ENCODE measurements at regions not wholly inside any gene's neighbourhood (a gene's known extent, or its start where the extent isn't known, plus 50 kb on each side); places are given as distances from the start of the nearest gene placed in this dataset.

DNA sequence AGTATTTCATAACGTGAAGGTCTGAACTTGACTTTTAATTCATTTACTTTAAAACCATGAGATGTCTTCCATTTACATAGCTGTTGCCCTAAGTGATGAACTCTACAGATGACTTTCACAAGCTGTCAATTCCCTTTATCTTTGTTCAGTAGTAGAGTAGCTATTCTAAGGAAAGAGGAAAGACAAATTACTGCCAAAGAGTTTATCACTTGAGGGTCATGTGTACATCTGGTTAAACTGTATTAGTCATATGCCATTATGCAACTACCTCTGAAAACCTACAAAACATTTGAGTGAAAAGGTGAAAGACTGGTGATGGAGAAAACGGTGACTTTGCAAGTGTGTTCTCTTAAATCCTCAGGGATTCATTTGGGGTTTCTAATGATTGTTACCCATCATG lies 763.9 kb downstream of the TMEM182 start:
- no peak for FAIRE-seq

DNA sequence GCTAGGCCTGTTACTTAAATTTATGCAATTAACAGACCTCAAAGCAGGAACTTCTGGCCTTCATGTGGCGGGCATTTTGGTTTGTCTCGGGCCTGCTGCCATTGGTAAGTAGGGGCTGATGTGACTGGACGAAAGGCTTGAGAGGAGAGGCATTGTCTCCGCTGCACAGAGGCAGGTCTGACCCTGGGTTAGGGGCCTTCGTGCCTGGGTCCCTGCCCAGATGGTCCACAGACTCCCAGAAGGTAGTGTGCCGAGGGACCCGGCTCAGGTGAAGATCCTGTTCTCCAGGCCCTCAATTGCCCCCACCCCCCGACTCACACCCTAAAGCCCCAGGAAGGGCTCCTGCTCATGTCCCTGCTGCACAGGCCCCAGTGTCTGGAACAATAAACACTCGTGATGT lies 764.9 kb downstream of the TMEM182 start:
- FAIRE-seq = no peak

DNA sequence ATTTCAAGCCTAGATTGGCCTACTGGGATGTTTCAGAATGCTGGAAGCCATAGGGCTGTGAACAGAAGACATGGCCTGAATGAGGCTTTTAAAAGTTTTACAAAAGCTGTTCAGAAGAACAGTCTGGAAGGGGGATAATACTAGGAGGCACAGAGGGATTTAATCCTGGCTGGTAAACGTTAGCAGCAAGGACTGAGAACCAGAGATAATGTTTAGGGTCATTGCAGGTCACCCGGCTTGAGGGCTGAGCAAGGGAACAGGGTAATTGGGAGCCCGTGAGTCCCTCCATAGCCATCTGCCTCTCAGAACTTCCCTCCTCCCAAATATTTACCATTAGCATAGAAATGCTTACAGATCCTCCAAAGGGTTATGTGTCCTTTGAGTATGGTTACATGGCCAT lies 765.4 kb downstream of the TMEM182 start:
- FAIRE-seq = no peak

DNA sequence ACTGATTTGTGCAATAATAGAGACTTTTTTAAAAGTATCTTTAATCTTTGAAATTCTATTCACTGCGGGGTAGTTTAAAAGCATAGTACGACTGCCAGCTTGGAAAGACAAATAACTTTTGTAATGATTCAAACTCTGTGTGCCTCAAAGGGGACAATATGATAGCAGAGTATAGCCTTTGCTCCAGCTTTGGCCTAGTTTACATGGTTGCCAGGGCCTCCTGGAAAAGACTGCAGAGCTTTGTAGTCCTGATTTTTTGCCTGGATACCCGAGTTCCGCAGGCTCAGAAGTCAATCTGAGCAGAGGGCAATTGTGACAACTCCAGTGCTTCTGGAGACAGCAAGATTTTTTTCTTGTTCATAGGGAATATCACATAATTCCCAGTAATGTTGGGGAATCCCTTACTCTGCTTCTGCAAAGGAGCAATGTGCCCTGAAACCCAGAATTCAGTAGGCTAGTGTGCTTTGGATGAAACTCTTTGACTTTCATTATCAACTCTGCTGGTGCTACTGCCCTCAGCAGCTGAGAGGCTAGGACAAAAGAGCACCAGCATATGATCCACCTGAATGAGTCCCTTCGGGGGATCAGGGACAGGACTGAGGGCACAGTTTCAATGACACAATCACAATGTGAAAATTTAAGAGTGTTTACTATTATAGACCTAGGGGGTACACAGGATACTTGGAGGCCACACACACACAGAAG lies 768.1 kb downstream of the TMEM182 start:
- no peak for FAIRE-seq

DNA sequence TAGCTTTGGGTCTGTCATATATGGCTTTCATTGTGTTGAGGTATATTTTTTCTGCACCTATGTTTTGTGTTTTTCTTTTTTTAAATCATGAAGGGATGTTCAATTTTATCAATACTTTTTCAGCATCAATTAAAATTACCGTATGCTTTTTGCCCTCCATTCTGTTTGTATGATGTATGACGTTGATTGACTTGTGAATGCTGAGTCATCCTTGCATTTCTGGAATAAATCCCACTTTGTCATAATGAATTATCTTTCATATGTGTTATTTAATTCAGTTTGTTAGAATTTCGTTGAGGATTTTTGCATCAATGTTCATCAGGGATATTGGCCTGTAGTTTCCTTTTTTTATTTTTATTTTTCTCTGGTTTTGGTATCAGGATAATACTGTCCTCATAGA lies 790.9 kb downstream of the TMEM182 start:
- no peak for FAIRE-seq

DNA sequence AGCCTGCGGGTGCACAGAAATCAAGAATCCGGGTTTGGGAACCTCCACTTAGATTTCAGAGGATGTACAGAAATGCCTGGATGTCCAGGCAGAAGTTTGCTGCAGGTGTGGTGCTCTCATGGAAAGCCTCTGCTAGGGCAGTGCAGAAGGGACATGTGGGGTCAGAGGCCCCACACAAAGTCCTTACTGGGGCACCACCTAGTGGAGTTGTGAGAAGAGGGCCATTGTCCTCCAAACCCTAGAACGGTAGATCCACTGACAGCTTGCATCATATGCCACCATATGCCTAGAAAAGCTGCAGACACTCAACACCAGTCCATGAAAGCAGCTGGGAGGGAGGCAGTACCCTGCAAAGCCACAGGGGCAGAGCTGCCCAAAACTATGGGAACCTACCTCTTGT lies 833.0 kb downstream of the TMEM182 start:
- FAIRE-seq = no peak

DNA sequence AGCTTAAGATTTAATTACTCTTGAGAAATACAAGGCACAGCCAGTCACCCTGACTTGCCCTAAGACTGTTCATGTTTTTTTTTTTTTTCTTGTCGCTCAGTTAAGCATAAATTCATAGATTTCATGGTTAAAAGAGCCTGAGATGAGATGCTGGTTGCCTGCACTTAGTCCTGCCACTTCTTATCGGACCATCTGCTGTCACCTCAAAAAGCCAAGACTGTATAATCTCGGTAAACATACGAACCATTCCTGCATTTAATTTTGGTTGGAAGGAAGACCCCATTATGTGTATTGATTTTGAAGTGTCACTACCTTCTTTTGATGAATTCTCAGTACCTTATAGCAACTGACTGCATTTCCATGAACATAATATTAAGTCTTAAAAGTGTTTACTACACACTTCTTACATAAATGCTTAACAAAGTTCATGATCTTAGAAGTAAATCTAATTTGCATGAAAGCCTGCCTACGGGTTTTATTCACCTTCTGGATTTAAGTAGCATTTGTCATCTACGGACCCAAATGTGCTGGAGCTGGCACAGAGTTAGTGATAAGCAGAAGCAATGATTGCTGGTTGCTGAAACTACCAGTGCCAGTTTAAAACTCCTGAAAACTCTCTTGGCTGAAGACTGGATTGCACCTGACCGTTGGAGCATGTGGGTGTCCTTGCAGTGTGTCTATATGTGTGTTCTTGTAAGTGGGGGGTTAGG lies 843.4 kb downstream of the TMEM182 start:
- FAIRE-seq = no peak

DNA sequence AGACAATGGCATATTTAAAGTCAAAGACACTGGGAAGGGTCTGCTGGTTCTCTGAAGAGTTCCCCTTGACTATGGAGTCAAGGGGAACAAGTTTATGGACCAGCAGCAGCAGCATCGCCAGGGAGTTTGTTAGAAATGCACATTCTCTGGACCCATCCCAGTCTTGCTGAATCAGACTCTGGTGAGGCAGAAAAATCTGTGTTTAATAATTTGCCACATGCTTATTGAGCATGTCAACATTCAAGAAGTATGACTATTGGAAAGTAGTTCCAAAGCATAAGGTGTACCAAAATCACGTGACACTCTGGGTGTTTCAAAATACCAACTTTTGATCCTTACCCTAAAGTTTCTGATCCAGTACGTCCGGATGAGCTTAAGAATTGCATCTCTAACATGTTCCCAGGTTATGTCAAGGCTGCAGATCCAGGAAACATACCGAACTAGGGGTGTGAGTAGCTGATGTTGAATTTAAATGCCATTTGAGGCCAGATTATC lies 853.8 kb downstream of the TMEM182 start:
- FAIRE-seq = no peak

DNA sequence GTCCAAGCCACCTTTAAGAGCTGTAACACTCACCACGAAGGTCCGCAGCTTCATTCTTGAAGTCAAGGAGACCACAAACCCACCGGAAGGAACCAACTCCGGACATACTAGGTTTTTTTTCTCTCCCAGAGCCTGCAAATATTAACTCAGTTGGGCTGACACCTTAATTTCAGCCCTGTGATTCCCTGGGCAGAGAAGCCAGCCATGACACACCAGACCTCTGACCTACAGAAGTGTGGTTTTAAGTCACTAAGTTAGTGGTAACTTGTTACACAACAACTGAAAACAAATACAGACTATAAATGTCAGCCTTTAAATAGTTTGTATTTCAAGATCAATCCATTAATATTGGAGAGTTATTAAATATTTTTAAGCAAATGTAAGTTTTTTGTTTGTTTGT lies 855.1 kb downstream of the TMEM182 start:
- no peak for FAIRE-seq

DNA sequence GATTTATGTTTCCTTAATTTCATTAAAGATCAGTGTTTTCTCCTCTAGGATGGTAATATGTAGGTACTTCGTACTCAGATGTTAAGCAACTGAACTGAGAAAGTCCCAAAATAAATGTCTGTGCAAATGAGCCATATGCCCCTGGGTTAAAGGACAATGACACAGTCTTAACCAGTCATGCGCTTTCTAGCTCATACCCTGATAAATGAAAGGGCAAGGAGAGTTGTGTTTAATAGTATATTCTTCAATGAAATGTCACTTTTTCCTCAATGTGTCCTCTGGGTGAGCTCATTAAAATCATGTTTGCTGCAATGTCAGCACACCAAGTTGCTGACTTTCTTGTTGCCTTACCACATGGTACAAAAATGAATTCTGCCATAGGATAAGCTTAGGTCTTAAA lies 856.3 kb downstream of the TMEM182 start:
- no peak for FAIRE-seq

DNA sequence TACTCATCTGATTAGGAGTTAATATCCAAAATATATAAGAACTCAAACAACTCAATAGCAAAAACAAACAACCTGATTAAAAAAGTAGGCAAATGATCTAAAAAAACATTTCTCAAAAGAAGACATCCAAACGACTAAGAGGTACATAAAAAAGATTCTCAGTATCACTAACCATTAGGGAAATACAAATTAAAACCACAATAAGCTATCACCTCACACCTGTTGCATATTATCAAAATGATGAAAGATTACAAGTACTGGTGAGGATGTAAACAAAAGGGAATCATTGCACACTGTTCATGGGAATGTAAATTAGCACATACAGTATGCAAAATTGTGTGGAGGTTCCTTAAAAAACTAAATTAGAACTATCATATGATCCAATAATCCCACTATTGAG lies 865.5 kb downstream of the TMEM182 start:
- no peak for FAIRE-seq

DNA sequence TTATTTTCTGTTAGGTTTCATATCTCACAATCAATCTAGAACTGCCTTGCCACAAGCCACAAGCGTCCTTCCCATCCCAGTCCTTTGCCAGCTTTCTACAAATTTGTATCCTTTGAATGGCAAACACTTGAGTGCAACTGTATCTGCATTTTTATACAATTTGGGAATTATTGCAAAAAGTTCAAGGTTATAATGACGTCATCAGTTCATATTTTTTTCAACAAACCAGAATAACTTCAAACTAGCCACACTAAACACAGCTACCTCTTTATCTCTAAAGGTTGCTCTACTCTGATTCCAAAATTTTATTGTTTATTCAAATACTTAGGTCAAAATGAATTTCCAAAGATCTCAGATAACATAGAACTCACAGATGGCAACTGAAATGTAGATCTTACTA lies 877.1 kb downstream of the TMEM182 start:
- FAIRE-seq = no peak

DNA sequence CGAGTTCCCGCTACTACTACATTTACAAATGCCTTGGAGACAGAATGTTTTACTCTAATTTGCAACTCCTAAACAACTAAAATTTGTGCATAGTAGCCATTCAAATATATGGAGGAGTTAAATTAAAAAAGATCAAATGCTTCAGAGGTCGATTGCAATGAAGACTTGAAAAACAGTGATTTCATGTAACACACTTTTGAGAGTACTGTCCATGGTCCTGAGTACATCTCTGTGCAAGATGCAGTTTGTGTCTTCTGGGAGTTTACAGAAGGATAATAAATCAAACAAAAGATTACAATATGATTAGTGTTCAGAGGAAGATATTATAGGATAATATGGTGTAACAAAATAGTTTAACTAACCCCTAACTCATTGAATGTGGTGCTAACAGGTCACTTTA lies 894.7 kb downstream of the TMEM182 start:
- no peak for FAIRE-seq

DNA sequence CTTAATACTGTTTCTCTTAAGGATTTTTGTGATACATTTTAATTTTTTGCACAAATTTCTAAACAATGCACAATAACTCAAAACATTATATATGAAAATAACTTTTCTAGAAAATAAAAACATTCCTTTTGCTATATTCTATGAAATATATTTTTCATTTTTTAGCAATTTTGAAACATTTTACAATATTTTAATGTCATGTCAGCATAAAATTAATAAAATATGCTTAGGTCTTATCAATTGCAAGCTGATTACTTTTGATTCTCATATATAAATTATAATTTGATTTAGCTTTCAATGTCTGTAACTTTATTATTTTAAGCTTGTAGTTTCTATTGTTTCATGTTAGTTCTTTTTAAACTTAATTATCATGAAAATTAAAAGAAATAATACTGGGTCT lies 898.7 kb downstream of the TMEM182 start:
- FAIRE-seq = no peak

DNA sequence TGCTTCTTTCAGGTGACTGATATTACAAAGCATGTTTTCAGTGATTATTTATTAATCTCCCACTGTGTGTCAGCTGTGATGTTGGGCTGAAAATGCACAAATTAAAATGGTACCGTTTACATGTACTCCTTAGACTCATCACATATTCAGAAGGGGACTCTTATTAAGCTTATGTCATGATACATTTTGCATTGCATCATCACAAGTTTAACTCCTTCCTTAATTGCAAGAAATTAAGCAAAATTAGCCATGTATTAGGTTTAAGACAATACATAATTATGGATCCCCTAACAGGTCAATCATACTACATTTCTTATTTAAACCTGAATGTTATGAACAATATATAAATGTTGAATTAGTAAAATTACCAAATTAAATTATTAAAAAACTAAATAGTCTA lies 899.1 kb downstream of the TMEM182 start:
- FAIRE-seq = no peak

DNA sequence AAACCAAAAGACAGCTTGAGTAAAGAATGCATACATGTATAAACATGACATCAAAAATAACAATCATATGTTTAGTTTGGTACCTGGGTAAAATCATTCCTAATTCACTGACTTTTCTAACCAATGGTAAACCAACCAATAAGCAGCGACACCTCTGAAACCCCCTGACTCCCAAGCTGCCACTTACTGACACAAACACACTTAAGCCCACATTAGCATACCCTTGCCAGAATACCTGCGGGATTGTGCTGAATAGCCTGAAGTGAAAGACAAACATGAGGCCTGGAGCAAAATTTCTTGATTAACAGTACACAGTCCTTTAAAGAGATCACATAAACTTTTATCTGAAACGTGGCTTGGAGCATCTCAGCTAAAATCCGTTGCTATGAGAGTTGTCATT lies 902.9 kb downstream of the TMEM182 start:
- FAIRE-seq = no peak

DNA sequence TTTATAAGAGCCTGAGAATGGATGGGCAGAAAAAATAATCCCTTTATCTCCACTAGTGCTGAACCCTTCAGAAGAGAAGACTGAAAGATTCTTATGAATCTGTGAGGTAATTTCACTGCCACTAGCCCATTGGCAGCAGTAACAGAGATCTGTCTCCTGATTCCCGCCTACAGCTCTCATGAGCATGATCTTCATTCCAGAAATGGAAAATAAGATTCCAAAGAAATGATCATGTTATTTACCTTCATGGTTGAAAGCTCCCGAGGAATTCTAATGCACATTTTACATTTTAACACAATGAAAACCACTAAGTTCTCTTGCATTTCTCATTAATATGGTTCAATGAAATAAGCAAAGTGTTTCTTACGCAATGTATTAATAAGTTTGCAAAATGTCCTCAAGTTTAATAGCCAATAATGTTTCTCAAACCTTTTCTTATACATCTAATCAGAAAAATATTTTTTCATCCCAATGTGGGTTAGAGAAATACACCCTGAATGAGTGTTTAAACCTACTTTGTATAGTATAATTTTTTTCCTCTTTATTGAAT lies 905.6 kb downstream of the TMEM182 start:
- FAIRE-seq = no peak

DNA sequence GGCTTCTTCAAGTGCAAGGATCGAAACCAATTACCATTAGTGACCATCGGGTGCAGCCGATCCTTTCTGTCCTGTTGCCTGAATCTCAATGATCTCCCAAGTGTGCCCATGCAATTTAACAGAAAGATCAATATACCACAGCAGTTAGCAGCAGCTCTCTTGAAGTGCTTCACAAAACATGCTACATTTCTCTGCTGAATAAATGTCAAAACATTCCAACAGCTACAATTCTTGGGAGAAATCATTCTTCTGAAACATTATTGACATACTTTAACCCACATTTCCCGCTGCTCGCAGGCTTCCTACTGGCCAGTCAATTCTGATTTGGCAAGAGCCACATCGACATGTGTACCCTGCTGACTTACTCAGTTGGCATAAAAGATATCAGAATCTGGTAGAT lies 907.7 kb downstream of the TMEM182 start:
- no peak for FAIRE-seq

All from TTC549 (cell line).